GM12878 (cell line): ENCODE measurements at regions not wholly inside any gene's neighbourhood (a gene's known extent, or its start where the extent isn't known, plus 50 kb on each side); places are given as distances from the start of the nearest gene placed in this dataset.

ENCODE experiments used
- CHD1 ChIP-seq: IDR thresholded peaks from 2 replicates; pipeline ENCODE4 v1.6.1; 2012; ENCODE audit warnings: low read depth, low read length, improper control_type of control experiment
- CHD2 ChIP-seq: IDR thresholded peaks from 2 replicates; pipeline ENCODE4 v1.6.1; 2011; ENCODE audit warnings: low read depth, low read length, improper control_type of control experiment, borderline replicate concordance
- CREB1 ChIP-seq: IDR thresholded peaks from 2 replicates; pipeline ENCODE4 v1.6.1; 2012; ENCODE audit warnings: low read depth, mild to moderate bottlenecking, inconsistent platforms
- CTCF ChIP-seq, 3 experiments: IDR thresholded peaks in 2 of 3; conservative IDR thresholded peaks in 1 of 3; 2 replicates each; pipeline ENCODE4 v1.5.1; 2011; ENCODE audit warnings: low read depth in 3 of 3, low read length in 3 of 3, mild to moderate bottlenecking in 3 of 3, control low read depth in 2 of 3, moderate library complexity in 2 of 3, inconsistent platforms in 1 of 3, mixed read lengths in 1 of 3; ENCODE audit not compliant: control insufficient read depth in 2 of 3, insufficient read depth in 1 of 3; ENCODE audit errors: extremely low read depth in 1 of 3
- ELK1 ChIP-seq: IDR thresholded peaks from 2 replicates; pipeline ENCODE4 v1.6.1; 2012; ENCODE audit warnings: low read depth, low read length, improper control_type of control experiment
- EZH2 ChIP-seq: IDR thresholded peaks from 2 replicates; pipeline ENCODE4 v1.6.1; 2012; ENCODE audit warnings: low read depth, mild to moderate bottlenecking, control low read depth, inconsistent platforms, low read length, borderline replicate concordance; ENCODE audit not compliant: control insufficient read depth
- NFYB ChIP-seq: IDR thresholded peaks from 2 replicates; pipeline ENCODE4 v1.6.1; 2011; ENCODE audit warnings: low read depth, mild to moderate bottlenecking, low read length, improper control_type of control experiment, moderate library complexity; ENCODE audit not compliant: insufficient read depth
- POLR2A ChIP-seq: IDR thresholded peaks from 2 replicates; pipeline ENCODE4 v1.6.1; 2011; ENCODE audit warnings: low read depth, mild to moderate bottlenecking, low read length
- POLR2AphosphoS5 ChIP-seq: IDR thresholded peaks from 2 replicates; pipeline ENCODE4 v1.6.1; 2011; ENCODE audit warnings: mild to moderate bottlenecking, low read length, inconsistent platforms
- USF1 ChIP-seq: IDR thresholded peaks from 2 replicates; pipeline ENCODE4 v1.6.1; 2011; ENCODE audit warnings: borderline replicate concordance, low read depth, mild to moderate bottlenecking, moderate library complexity, mixed read lengths, low read length; ENCODE audit not compliant: insufficient read depth; ENCODE audit errors: extremely low read length
- YY1 ChIP-seq: IDR thresholded peaks from 2 replicates; pipeline ENCODE4 v1.6.1; 2011; ENCODE audit warnings: low read depth, mild to moderate bottlenecking, low read length
- ZBTB33 ChIP-seq: fragments of 450-650 bp; IDR thresholded peaks from 2 replicates; pipeline ENCODE4 v1.6.1; 2017; ENCODE audit warnings: mild to moderate bottlenecking
- ZNF274 ChIP-seq: IDR thresholded peaks from one replicate; pipeline ENCODE4 v1.8.0; 2011; ENCODE audit not compliant: insufficient read length, insufficient read depth

- TF ChIP-seq EZH2: no peak
- no peak for TF ChIP-seq ELK1
- TF ChIP-seq NFYB: no peak
- TF ChIP-seq POLR2A: no peak
- no peak for TF ChIP-seq ZNF274
- no peak for TF ChIP-seq POLR2AphosphoS5
- TF ChIP-seq CTCF (IDR thresholded peaks at IDR 0.05 in 2 of 3, conservative IDR thresholded peaks at IDR 0.05 in 1 of 3; ENCODE audit: control insufficient read depth in 2 of 3, extremely low read depth in 1 of 3, insufficient read depth in 1 of 3, low read depth in 3 of 3, low read length in 3 of 3): no peak
- no peak for TF ChIP-seq ZBTB33
- TF ChIP-seq CHD1: no peak
- no peak for TF ChIP-seq CHD2
- no peak for TF ChIP-seq USF1
- no peak for TF ChIP-seq YY1
- TF ChIP-seq CREB1: no peak
Observed at GRCh38 chr20:39716796-39717341, 754.7 kb downstream of the DHX35 start.
